Body of pancreas (tissue), 4 donors: ENCODE measurements at regions not wholly inside any gene's neighbourhood (a gene's known extent, or its start where the extent isn't known, plus 50 kb on each side); places are given as distances from the start of the nearest gene placed in this dataset.
"Not testable (repeated sequence)": the region's sequence is repeated elsewhere in the genome, so short reads cannot be mapped to it uniquely, and the experiment has no call there.

Experiments used
- ATAC-seq: fragments of 150-250 bp; one replicate; pipeline ENCODE4 v1.9.1; 2016
- DNase-seq, 4 donors: peaks; one replicate each; pipeline ENCODE4 v3.0.0-alpha.2; 2019
- H3K27ac ChIP-seq, 4 donors: fragments of 200-600 bp; sonication (generic); 1 replicate in 3 of 4; 2 replicates in 1 of 4; pipeline versions ENCODE4 v1.5.1 to v1.6.1; 2016 to 2019; ENCODE audit warnings: mild to moderate bottlenecking in 1 of 4, mixed read lengths in 1 of 4, moderate library complexity in 1 of 4
- H3K27me3 ChIP-seq, 2 donors: fragments of 200-600 bp; sonication (generic); one replicate each; pipeline ENCODE4 v1.6.0; 2016; ENCODE audit warnings: mild to moderate bottlenecking in 1 of 2
- H3K36me3 ChIP-seq, 2 donors: fragments of 200-600 bp; sonication (generic); replicated peaks in 1 of 2; 2 replicates each; pipeline ENCODE4 v1.5.1; 2016; ENCODE audit warnings: low read depth in 2 of 2; ENCODE audit not compliant: insufficient read depth in 1 of 2
- H3K4me1 ChIP-seq: fragments of 200-600 bp; sonication (generic); one replicate; pipeline ENCODE4 v1.6.0; 2016
- H3K4me3 ChIP-seq, 2 donors: fragments of 200-600 bp; sonication (generic); 1 replicate in 1 of 2; 2 replicates in 1 of 2; pipeline ENCODE4 v1.5.1; 2016 to 2019
- H3K9me3 ChIP-seq, 3 donors: fragments of 200-600 bp; sonication (generic); 1 replicate in 2 of 3; 2 replicates in 1 of 3; pipeline ENCODE4 v1.5.1; 2016
- POLR2A ChIP-seq, 3 donors: fragments of 450-650 bp; IDR thresholded peaks; one replicate each; pipeline ENCODE4 v1.6.1; 2016; ENCODE audit warnings: antibody characterized with exemption in 3 of 3, mild to moderate bottlenecking in 2 of 3
- WGBS, 2 donors: methylation state at CpG; one replicate each; pipeline ENCODE4 v1.1.5; 2017; 5-methylcytosine and 5-hydroxymethylcytosine counted together
- intact Hi-C: fragments of 100-400 bp; cut with DNase I; formaldehyde crosslinking; loops from one replicate; pipeline ENCODE4 v1.15.1; 2023
- TF ChIP-seq, protein P1 (sequence below), 7 experiments: fragments of 450-650 bp in 4 of 7; fragments of 200-600 bp in 3 of 7; sonication (generic) in 3 of 7; IDR thresholded peaks; one replicate each; pipeline ENCODE4 v1.5.1; 2016 to 2019; ENCODE audit warnings: antibody characterized with exemption in 7 of 7

DNA sequence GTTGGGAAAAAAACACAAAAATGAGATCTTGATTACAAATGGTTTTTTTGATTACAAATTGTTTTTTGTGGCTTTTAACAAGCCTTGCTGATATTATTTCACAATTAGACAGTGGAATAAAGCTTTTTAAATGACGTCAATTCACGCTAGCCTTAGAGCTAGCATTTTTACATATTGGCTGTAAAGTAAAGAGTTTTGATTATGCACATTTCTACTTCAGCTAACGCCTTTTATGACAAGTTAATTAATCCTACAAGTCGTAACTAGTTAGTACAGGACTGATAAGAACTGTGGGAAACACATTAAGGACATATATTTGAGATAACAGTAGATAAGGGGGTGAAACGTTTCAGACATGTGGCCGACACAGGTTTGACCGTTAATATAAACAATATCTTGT lies 95.7 kb upstream of the ATXN3L start:
- Histone ChIP-seq H3K27ac (no peak overlapping the region), H3K9me3 (no peaks in the 10 kb centered on the region), H3K4me1 (no peaks in the 10 kb centered on the region), H3K27me3 (no peaks in the 10 kb centered on the region), H3K36me3 (no peaks in the 10 kb centered on the region), H3K4me3 (no peak overlapping the region)
- TF ChIP-seq POLR2A (IDR thresholded peaks at IDR 0.05), result no peak
- TF ChIP-seq, protein P1, sequence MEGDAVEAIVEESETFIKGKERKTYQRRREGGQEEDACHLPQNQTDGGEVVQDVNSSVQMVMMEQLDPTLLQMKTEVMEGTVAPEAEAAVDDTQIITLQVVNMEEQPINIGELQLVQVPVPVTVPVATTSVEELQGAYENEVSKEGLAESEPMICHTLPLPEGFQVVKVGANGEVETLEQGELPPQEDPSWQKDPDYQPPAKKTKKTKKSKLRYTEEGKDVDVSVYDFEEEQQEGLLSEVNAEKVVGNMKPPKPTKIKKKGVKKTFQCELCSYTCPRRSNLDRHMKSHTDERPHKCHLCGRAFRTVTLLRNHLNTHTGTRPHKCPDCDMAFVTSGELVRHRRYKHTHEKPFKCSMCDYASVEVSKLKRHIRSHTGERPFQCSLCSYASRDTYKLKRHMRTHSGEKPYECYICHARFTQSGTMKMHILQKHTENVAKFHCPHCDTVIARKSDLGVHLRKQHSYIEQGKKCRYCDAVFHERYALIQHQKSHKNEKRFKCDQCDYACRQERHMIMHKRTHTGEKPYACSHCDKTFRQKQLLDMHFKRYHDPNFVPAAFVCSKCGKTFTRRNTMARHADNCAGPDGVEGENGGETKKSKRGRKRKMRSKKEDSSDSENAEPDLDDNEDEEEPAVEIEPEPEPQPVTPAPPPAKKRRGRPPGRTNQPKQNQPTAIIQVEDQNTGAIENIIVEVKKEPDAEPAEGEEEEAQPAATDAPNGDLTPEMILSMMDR (IDR thresholded peaks at IDR 0.05), result no peak
- intact Hi-C loops, result no loop called here
- 36 to 40% methylated on average over 7 of the region's 7 CpGs for WGBS, 2 donors
- DNase-seq (no peak), ATAC-seq (no peak)

DNA sequence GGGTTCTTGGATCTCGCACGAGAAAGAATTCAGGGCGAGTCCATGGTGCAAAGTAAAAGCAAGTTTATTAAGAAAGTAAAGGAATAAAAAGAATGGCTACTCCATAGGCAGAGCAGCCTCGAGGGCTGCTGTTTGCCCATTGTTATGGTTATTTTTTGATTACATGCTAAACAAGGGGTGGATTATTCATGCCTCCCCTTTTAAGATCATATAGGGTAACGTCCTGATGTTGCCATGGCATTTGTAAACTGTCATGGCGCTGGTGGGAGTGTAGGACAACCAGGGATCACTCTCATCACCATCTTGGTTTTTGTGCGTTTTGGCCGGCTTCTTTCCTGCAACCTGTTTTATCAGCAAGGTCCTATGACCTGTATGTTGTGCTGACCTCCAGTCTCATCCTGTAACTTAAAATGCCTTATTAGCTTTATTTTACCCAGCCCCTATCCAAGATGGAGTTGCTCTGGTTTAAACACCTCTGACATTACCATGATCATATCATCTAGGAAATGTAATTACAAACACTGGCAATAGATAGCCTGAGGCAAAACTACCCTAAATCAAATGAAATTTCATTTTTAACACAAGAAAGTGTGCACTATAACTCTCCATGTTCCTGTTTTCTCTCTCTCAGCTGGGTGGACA lies 94.3 kb upstream of the ATXN3L start:
- H3K4me3 ChIP-seq, result no peak overlapping the region
- H3K4me1 ChIP-seq, result no peaks in the 10 kb centered on the region
- intact Hi-C loops, result no loop called here
- no peaks in the 10 kb centered on the region for H3K27me3 ChIP-seq
- ATAC-seq, result no peak
- no peak overlapping the region for H3K27ac ChIP-seq
- no peaks in the 10 kb centered on the region for H3K36me3 ChIP-seq
- TF ChIP-seq POLR2A (IDR thresholded peaks at IDR 0.05), result no peak
- TF ChIP-seq, protein P1 (IDR thresholded peaks at IDR 0.05), result no peak
- DNase-seq, result no peak
- 82 to 92% methylated on average over 8 of the region's 8 CpGs for WGBS, 2 donors
- no peaks in the 10 kb centered on the region for H3K9me3 ChIP-seq

DNA sequence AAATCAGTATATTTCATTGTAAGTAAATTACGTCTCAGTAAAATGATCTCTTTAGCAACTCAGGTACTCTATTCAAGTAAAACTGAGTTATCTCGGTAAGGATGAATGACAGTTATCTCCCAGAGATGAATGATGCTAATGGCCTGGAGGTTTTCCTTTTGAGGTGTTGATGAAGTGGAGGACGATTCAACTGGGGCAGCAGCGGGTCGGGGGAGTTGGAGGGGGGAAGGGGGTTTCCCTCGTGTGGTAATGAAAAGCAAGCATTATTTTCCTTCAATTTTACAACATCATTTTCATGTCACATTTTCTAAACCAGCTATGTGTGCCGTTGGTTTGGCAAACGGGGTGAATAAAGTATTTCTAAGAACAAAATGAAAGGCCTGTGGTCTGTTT lies 92.4 kb upstream of the ATXN3L start:
- DNase-seq, result no peak
- no peak for ATAC-seq
- Histone ChIP-seq H3K36me3 (no peaks in the 10 kb centered on the region), H3K9me3 (no peaks in the 10 kb centered on the region), H3K4me3 (no peak overlapping the region), H3K27ac (no peak overlapping the region), H3K27me3 (no peaks in the 10 kb centered on the region), H3K4me1 (no peaks in the 10 kb centered on the region)
- intact Hi-C loops, result no loop called here
- 64 to 69% methylated on average over 8 of the region's 8 CpGs for WGBS, 2 donors
- TF ChIP-seq, protein P1 (IDR thresholded peaks at IDR 0.05), result no peak
- TF ChIP-seq POLR2A (IDR thresholded peaks at IDR 0.05), result no peak

DNA sequence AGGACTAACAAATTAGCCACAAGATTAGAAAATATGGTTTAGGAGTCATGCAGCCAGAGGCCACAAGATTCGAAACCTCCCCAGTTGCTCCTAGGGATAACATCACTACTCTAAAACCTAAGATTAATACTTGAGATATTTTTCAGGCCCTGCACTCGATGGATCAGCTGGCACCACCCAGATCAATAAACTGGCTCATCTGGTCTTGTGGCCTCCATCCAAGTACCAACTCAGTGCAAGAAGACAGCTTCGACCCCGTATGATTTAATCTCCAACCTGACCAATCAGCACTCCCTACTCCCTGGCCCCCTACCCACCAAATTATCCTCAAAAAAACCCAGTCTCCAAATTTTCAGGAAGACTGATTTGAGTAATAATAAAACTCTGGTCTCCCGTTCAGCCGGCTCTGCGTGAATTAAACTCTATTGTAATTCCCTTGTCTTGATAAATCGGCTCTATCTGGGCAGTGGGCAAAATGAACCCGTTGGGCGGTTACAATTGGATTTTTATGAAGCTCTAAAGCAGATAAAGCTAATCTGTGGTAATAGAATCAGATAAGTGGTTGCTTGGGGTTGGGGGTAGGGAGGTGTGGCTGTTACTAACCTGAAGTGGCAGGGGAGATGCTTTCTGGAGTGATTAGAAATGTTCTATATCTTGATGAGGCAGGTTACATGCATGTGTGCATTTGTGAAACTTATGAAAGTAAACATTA lies 91.8 kb upstream of the ATXN3L start:
- H3K36me3 ChIP-seq, result no peaks in the 10 kb centered on the region
- no peak overlapping the region for H3K4me3 ChIP-seq
- DNase-seq (no peak), ATAC-seq (no peak)
- no peaks in the 10 kb centered on the region for H3K4me1 ChIP-seq
- H3K27ac ChIP-seq, result no peak overlapping the region
- intact Hi-C loops, result no loop called here
- H3K27me3 ChIP-seq, result no peaks in the 10 kb centered on the region
- TF ChIP-seq POLR2A (IDR thresholded peaks at IDR 0.05), result no peak
- TF ChIP-seq, protein P1 (IDR thresholded peaks at IDR 0.05), result no peak
- 50 to 55% methylated on average over 10 of the region's 10 CpGs for WGBS, 2 donors
- H3K9me3 ChIP-seq, result no peaks in the 10 kb centered on the region

DNA sequence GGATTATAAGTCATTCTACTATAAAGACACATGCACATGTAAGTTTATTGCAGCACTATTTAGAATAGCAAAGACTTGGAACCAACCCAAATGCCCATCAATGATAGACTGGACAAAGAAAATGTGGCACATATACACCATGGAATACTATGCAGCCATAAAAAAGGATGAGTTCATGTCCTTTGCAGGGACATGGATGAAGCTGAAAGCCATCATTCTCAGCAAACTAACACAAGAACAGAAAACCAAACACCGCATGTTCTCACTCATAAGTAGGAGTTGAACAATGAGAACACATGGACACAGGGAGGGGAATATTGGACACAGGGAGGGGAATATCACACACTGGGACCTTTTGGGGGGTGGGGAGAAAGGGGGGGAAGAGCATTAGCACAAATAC lies 88.7 kb upstream of the ATXN3L start:
- intact Hi-C loops, H3K27me3 ChIP-seq, H3K9me3 ChIP-seq, ATAC-seq, H3K27ac ChIP-seq, H3K36me3 ChIP-seq, H3K4me1 ChIP-seq, DNase-seq, H3K4me3 ChIP-seq: not testable (repeated sequence)
- 100% methylated on average over 1 of the region's 1 CpG for WGBS, 2 donors

DNA sequence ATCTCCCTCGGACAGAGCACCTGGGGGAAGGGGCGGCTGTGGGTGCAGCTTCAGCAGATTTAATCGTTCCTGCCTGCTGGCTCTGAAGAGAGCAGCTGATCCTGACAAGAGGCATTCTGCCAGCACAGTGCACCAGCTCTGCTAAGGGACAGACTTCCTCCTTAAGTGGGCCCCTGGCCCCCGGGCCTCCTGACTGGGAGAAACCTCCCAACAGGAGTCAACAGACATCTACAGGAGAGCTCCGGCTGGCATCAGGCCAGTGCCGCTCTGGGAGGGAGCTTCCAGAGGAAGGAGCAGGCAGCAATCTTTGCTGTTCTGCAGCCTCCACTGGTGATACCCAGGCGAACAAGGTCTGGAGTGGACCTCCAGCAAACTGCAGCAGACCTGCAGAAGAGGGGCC lies 84.9 kb upstream of the ATXN3L start:
- intact Hi-C loops, H3K4me3 ChIP-seq, H3K36me3 ChIP-seq, H3K27ac ChIP-seq, H3K9me3 ChIP-seq, ATAC-seq, H3K27me3 ChIP-seq, H3K4me1 ChIP-seq: not testable (repeated sequence)
- DNase-seq, result peak in 1 of 4 donors; percentile 11
- WGBS, 2 donors, result 69 to 90% methylated on average over 2 to 5 of the region's 7 CpGs
